ENCODE measurements at regions not wholly inside any gene's neighbourhood (a gene's known extent, or its start where the extent isn't known, plus 50 kb on each side); places are given as distances from the start of the nearest gene placed in this dataset.

DNA sequence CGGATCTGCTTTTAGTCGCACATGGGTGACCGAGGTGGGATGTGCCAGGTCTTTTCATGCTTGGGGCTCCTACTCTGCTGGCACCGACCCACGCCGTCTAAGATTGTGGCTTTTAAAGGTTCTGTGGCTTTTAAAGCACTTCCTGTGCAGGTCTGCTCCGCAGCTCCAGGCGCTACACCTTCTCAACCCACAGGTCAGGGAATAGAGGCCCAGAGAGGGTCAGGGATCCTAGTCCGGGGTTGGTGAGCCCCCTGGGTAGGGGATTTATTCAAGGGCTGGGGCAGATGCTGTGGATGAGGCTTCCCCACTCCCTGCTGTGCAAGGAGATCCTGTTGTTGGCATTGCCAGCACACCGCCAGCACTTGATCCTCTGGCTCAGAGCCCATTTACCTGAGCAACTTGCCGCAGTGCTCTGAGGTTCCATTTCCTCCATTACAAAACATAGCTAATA lies 212.8 kb upstream of the RAB4A start:
- no peak overlapping the region for H3K4me3 ChIP-seq (ENCODE audit: low read depth, low read length)
- TF ChIP-seq, protein P1, sequence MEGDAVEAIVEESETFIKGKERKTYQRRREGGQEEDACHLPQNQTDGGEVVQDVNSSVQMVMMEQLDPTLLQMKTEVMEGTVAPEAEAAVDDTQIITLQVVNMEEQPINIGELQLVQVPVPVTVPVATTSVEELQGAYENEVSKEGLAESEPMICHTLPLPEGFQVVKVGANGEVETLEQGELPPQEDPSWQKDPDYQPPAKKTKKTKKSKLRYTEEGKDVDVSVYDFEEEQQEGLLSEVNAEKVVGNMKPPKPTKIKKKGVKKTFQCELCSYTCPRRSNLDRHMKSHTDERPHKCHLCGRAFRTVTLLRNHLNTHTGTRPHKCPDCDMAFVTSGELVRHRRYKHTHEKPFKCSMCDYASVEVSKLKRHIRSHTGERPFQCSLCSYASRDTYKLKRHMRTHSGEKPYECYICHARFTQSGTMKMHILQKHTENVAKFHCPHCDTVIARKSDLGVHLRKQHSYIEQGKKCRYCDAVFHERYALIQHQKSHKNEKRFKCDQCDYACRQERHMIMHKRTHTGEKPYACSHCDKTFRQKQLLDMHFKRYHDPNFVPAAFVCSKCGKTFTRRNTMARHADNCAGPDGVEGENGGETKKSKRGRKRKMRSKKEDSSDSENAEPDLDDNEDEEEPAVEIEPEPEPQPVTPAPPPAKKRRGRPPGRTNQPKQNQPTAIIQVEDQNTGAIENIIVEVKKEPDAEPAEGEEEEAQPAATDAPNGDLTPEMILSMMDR (conservative IDR thresholded peaks at IDR 0.05; ENCODE audit: low read depth, low read length): no peak
- no peak for DNase-seq (ENCODE audit: low read depth)

GRCh38 chr1:229058729-229059128 lies 212.2 kb upstream of the RAB4A start:
- DNase-seq (ENCODE audit: low read depth): no peak
- TF ChIP-seq, protein P1 (conservative IDR thresholded peaks at IDR 0.05; ENCODE audit: low read depth, low read length): no peak
- H3K4me3 ChIP-seq (ENCODE audit: low read depth, low read length): no peak overlapping the region

DNA sequence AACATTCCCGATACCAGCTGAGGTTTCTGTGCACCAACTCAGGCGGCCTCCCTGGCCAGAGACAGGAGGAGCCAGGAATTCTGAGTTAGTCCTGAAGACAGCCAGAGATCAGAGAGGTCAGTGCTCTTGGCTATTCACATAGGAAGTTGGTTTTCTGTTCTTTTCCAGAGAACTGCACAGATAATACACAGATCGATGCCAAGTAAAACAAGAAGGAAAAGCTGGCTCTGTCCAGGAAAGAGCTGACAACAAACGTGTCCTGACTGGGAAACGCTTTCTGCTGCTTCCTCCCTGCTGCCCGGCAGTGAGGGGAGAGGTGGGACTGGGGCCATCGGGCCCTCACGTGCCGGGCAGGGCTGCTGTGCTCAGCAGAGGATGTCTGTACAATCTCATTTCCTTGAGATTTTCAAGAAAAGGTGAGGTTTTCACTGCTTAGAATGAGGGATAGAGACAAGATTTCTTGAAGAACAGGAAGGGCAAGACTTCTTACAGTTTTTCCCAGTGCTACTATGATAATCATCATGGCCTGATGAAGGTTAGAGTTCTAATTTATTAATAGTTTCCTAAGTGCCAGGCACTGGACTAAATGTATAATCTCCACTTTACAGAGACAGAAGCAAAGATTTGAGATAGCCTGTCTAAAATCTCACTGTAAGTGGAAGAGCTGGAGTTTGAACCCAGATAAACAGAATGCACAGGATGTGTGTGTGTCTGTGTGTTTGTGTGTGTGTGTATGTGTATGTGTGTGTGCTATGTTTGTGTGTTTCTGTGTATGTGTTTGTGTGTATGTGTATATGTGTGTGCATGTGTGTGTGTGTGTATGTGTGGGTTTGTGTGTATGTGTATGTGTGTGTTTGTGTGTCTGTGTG lies 211.0 kb upstream of the RAB4A start:
- DNase-seq (ENCODE audit: low read depth): no peak
- TF ChIP-seq, protein P1 (conservative IDR thresholded peaks at IDR 0.05; ENCODE audit: low read depth, low read length): no peak
- no peak overlapping the region for H3K4me3 ChIP-seq (ENCODE audit: low read depth, low read length)

GRCh38 chr1:229062135-229062534 lies 208.8 kb upstream of the RAB4A start:
- no peak for DNase-seq (ENCODE audit: low read depth)
- H3K4me3 ChIP-seq (ENCODE audit: low read depth, low read length): no peak overlapping the region
- TF ChIP-seq, protein P1 (conservative IDR thresholded peaks at IDR 0.05; ENCODE audit: low read depth, low read length): no peak

DNA sequence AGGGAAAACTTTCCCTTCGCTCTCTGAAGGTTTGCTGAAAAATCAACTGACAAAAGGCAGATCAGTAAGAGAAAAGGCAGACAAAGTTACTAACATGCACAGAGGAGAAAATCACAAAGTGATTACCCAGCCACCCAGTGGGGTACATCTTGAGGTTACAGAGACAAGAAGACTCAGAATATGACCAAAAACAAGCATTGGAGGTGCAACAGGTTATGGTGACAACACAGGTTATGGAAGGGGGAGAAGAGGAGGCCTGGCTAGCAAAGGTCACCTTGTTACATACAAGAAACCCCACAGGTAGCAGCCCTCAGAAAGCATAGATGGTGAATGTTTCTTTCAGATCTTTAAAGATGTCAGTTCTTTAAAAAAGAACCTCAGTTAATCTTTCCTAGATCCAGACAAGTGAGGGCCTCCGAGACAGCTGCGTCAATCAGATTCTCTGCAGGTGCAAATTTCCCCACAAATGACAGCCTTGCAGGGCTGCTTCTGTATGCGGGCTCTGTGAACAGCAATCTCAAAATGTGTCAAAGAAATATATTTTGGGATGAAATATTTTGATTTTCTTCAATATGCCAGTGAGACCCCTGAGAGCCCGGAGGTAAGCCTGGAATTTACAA lies 207.6 kb upstream of the RAB4A start:
- H3K4me3 ChIP-seq (ENCODE audit: low read depth, low read length): no peak overlapping the region
- TF ChIP-seq, protein P1 (conservative IDR thresholded peaks at IDR 0.05; ENCODE audit: low read depth, low read length): no peak
- DNase-seq (ENCODE audit: low read depth): no peak

DNA sequence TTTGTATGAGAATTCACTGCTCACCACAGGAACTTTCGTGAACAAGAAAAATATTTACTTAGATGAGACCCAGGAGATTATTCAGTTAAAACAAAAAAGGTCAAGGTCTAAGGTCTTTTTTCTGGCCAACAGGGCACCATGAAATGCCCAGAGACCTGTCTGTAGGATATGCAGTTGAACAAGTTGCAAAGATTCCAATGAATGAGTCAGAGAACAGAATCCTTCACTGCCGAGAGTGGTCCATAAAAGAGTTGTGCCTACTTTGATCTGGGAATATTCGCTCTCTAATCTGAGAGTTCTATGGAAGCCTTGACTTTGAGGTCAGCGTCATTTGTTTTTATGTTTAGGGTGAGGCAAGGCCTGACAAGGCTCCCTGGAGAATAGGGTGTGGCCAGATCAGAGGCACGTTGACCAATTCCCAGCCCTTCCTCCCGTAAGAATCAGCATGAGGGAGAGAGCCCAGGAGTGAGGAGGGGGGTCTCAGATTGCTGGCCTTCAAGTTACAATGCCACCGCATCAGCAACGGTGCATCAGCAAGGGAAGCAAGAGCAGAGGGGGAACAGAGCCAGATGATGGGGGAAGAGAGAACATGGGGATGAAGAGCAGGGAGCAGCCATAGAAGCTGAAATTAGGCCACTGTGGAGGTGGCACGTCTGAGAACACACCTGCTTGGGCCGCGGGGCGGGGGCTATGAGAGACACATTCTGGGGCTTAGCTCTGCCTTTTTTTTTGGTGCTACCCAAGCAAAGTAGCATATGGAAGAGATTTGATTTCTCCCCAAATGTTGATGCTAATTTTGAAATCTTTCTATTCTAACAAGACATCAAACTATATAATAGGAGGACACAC lies 206.4 kb upstream of the RAB4A start:
- no peak for DNase-seq (ENCODE audit: low read depth)
- TF ChIP-seq, protein P1 (conservative IDR thresholded peaks at IDR 0.05; ENCODE audit: low read depth, low read length): no peak
- H3K4me3 ChIP-seq (ENCODE audit: low read depth, low read length): no peak overlapping the region
